Bone marrow (tissue), 2 donors: ENCODE measurements at regions not wholly inside any gene's neighbourhood (a gene's known extent, or its start where the extent isn't known, plus 50 kb on each side); places are given as distances from the start of the nearest gene placed in this dataset.

ENCODE experiments used
- DNase-seq, 2 donors: peaks; one replicate each; lab custom pipeline; 2025; lab: John Stamatoyannopoulos, UW

- no peak for DNase-seq
Measured at GRCh38 chr9:79796411-79796810, 224.6 kb downstream of the TLE4 start.

GRCh38 chr9:79788662-79789061 is 216.9 kb downstream of the TLE4 start:
- no peak for DNase-seq

- DNase-seq = no peak
Measured at GRCh38 chr9:79781263-79781662, 209.5 kb downstream of the TLE4 start.

GRCh38 chr9:79780559-79780958 is 208.8 kb downstream of the TLE4 start:
- no peak for DNase-seq

GRCh38 chr9:79779901-79780300 is 208.1 kb downstream of the TLE4 start:
- DNase-seq = no peak

- no peak for DNase-seq
Measured at GRCh38 chr9:79778581-79778980, 206.8 kb downstream of the TLE4 start.

GRCh38 chr9:79776581-79776980 is 204.8 kb downstream of the TLE4 start:
- no peak for DNase-seq
